HL-60 (cell line): ENCODE measurements at regions not wholly inside any gene's neighbourhood (a gene's known extent, or its start where the extent isn't known, plus 50 kb on each side); places are given as distances from the start of the nearest gene placed in this dataset.

Experiments used
- TF ChIP-seq, protein P1 (sequence below): IDR thresholded peaks from 2 replicates; pipeline ENCODE4 v1.6.1; 2012; ENCODE audit warnings: low read depth; ENCODE audit not compliant: insufficient replicate concordance
- TF ChIP-seq, protein P2 (sequence below): IDR thresholded peaks from one replicate; pipeline ENCODE4 v1.5.1; 2011; ENCODE audit warnings: low read length, control low read depth, inconsistent platforms; ENCODE audit not compliant: insufficient read depth

DNA sequence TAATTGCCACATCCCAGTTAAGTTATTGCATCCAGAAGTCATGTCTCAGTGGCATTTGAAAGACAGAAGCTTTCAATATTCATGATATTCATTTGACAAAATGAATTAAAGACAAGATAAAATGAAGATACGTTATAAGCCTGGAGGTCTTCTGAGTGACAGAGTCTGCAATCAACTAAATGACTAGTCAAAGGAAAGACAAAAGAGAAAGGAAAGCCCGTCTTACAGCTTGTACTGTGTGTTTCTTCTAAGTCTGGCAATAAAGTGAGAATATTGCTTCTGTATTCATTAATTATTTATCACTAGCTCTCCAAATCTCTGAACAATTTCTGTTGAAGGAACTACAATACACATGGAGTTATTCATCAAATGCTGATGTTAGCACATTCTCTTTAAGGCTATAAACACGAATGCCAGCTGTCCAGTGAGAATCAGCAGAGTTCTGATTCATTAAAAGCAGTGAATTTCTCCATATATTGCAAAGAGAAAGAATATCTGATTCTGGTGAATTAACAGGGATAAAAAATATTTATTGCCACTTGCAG is 70.7 kb downstream of the ATXN7L3B start:
- TF ChIP-seq, protein P1, sequence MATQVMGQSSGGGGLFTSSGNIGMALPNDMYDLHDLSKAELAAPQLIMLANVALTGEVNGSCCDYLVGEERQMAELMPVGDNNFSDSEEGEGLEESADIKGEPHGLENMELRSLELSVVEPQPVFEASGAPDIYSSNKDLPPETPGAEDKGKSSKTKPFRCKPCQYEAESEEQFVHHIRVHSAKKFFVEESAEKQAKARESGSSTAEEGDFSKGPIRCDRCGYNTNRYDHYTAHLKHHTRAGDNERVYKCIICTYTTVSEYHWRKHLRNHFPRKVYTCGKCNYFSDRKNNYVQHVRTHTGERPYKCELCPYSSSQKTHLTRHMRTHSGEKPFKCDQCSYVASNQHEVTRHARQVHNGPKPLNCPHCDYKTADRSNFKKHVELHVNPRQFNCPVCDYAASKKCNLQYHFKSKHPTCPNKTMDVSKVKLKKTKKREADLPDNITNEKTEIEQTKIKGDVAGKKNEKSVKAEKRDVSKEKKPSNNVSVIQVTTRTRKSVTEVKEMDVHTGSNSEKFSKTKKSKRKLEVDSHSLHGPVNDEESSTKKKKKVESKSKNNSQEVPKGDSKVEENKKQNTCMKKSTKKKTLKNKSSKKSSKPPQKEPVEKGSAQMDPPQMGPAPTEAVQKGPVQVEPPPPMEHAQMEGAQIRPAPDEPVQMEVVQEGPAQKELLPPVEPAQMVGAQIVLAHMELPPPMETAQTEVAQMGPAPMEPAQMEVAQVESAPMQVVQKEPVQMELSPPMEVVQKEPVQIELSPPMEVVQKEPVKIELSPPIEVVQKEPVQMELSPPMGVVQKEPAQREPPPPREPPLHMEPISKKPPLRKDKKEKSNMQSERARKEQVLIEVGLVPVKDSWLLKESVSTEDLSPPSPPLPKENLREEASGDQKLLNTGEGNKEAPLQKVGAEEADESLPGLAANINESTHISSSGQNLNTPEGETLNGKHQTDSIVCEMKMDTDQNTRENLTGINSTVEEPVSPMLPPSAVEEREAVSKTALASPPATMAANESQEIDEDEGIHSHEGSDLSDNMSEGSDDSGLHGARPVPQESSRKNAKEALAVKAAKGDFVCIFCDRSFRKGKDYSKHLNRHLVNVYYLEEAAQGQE: no peak
- TF ChIP-seq, protein P2, sequence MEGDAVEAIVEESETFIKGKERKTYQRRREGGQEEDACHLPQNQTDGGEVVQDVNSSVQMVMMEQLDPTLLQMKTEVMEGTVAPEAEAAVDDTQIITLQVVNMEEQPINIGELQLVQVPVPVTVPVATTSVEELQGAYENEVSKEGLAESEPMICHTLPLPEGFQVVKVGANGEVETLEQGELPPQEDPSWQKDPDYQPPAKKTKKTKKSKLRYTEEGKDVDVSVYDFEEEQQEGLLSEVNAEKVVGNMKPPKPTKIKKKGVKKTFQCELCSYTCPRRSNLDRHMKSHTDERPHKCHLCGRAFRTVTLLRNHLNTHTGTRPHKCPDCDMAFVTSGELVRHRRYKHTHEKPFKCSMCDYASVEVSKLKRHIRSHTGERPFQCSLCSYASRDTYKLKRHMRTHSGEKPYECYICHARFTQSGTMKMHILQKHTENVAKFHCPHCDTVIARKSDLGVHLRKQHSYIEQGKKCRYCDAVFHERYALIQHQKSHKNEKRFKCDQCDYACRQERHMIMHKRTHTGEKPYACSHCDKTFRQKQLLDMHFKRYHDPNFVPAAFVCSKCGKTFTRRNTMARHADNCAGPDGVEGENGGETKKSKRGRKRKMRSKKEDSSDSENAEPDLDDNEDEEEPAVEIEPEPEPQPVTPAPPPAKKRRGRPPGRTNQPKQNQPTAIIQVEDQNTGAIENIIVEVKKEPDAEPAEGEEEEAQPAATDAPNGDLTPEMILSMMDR: no peak
